ENCODE measurements at regions not wholly inside any gene's neighbourhood (a gene's known extent, or its start where the extent isn't known, plus 50 kb on each side); places are given as distances from the start of the nearest gene placed in this dataset.

DNA sequence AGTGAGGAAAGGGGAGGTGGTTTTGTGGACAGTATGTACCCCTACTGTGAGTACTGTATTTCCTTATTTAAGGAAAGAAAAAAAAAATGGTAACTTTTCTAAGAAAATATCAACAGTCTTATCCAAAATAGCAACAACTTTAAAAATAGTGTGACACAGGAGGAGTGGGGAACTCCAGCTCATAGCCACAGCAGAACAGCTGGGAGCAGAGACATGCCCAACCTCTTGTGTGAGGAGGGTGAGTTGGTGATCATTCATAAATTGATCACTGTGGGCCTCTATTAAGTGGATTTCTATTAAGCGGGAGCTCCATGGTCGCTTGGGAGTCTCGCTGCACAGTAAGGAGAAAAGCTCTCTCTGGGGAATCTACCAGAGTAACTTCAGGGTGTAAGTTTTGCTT is 158.8 kb upstream of the DUSP10 start:
- DNase-seq: no peak

DNA sequence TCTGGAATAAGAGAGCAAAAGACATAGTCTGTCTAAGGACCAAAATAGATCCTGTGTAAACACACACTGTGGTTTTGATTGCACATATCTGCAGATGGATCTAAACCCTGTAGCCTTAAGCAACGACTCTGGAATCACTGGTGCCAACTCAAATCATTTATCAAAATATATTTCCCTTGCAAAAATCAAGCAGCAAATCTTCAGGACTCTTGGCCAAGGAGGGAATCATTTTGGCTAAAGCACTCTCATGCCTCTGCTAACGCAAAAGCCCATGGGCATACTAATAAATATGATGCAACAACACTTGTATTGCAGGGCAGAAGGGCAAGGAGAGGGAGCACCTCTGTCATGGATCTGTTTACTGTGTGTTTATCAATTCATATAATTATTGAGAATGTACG is 155.4 kb upstream of the DUSP10 start:
- DNase-seq: no peak

DNA sequence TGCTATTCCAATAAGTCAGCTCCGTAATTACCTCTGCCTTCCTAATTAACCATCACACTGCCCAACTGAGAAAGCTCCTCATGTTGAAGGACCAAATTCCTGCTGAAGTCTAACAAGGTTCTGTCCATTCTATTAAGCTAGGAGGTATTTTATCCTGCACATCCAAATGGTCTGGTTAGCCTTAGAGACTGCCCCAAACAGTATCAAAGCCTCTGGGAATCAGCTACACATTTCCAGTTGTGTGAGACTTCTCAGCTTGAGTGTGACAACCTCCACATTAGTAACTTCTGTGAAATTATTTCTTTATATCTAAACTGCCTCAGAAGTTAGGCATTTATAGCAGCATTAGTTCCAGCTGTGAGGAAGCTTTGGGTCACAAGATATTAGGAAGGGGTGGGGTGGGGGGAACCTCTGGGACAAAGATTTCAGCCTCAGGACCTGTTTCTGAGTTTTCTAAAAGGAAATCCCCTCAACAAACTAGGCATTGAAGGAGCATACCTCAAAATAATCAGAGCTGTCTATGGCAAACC is 150.5 kb upstream of the DUSP10 start:
- no peak for DNase-seq

DNA sequence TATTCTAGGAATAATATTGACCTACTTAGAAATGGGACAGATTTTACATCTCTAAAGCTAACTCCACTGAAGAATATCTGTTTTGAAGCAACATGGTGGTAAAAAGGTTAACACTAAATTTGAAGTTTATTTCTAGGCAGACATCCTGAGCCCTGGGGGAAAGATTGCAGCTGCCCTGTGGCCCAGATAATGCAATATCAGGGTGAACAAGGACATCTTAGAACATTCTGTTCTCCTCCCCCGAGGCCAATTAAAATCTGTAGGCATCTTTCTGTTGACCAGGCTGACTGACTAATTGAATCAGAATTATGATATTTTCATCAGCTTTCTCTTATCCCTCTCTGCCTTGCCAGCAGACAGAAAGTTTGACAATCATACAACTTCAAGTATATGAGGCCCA is 149.8 kb upstream of the DUSP10 start:
- no peak for DNase-seq

DNA sequence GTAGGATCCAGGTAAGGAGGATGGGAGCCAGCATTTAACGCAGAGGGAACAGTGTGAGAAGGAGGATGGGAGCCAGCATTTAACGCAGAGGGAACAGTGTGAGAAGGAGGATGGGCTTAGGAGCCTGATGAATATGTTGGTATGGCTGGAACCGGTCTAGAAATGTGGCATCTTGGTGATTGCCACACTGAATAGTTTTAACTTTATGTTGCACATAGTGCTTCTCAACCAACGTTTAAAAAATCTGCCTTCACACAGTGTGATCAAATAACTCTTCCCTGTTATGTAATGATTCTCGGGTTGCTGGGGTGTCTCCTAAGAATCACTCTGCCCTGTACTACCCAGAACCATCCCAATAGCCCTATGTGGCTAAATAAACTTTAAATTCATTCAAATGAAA is 146.9 kb upstream of the DUSP10 start:
- no peak for DNase-seq

DNA sequence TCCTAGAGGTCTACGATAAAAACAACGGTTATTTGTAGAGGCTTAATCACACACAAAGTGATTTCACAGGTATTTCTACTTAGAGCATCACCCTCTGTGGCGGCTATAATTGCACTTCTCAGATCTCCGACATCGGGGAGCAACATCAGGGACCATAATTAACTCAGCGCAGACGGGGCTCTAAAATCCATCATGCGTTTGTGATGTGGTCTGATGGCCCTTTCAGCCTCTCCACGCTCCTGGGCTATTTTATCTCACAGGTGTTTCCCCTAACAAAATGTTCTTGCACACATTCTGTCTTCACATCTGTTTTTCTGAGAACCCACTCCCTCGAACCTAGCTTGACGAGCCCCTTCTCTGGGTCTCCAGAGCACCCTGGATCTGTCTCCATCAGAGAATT is 146.3 kb upstream of the DUSP10 start:
- DNase-seq: no peak

DNA sequence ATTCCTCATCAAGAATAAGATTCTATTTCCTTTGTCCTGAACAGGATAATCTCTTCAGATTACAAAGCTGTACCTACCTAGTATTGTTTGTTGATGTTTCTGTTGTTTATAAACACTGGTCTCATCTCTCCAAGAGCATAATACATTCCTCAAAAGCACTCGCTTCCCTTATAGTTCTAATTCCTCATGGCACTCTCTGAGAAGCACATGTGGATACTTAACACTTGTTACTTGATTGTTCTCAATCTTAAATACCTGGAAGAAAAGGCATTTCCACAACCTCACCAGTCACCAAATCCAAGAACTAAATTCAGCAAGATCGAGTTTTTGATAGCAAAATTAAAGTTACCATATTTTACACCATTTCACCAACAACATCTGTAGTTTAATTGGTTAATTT is 145.9 kb upstream of the DUSP10 start:
- no peak for DNase-seq

DNA sequence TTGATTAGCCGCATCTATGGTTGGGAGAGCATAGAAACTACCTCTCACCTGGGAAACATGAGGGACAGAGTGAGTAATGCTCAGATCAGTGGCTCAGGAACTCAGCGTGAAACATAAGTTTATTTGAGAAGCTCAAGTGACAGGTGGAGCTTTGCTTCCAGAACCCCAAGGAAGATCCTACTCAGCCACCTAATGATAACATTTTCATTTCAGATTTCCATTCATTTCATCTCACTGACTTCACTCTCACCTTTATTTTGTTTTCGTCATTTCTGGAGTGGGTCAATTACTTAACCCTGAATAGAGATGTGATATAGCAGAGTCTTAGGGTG is 145.5 kb upstream of the DUSP10 start:
- DNase-seq: no peak

DNA sequence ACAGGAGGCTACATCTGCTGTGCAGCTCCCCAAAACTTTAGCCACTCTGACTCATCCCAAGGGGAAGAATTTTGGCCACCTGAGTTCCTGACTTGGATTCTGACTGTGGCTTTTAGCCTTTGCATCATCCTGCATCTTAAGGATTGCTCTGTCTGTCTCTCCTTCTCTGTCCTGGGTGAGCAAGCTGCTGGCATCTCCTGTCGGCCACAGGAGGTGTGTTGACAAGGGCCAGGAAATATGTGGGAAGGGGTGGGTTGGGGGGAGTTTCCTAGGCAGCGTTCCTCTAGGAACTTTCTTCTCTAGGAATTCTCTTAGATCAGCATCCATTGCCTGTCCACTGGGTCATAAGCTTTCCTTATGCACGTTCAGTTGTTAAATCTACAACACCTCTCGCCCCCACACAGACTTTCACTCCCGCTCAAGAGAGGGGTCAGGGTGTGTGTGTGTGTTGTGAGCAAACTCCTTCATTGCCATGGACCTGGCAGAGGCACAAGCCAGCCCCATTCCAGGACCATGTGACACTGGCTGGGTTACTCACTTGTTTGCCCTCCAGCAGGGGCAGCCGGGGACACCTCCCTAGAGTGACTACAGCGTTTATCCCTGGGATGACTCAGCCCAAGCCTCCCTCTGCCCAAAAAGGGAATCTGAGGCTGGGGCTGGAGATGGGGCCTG is 145.0 kb upstream of the DUSP10 start:
- DNase-seq: no peak

DNA sequence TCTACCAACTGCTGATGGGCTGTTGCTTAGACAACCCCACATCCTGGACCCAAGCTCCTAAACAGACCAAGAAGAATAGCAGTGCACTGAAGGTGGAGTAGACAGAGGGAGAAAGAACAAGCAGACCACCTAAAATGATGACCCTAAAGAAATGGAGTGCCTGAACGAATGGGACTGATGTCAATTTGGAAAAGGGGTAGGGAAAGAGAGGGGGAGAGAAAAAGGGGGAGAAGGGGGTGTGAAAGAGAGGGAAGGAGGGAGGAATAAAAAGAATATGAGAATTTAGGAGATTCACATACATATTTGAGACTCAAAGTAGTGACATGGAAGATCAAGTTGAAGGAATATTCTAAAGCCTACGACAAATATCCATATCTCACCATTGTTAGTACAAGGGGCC is 144.4 kb upstream of the DUSP10 start:
- no peak for DNase-seq

DNA sequence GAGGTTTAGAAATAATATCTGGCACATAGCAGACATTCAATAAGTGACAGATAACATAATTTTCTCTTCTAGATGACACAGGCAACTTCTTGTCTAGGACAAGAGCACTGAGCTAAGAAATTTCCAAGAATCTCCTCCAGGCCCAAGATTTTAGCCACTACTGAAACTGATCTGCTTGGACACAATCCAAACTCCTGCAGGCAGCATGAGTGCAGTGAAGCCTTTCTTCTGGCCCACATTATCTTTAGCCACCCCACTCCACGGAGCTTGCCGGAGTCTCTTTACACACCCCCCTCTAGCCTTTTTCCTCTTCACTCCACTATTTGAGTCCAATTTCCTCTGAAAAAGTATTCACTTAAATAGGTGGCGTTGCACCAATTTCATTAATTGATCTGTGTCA is 142.9 kb upstream of the DUSP10 start:
- no peak for DNase-seq

DNA sequence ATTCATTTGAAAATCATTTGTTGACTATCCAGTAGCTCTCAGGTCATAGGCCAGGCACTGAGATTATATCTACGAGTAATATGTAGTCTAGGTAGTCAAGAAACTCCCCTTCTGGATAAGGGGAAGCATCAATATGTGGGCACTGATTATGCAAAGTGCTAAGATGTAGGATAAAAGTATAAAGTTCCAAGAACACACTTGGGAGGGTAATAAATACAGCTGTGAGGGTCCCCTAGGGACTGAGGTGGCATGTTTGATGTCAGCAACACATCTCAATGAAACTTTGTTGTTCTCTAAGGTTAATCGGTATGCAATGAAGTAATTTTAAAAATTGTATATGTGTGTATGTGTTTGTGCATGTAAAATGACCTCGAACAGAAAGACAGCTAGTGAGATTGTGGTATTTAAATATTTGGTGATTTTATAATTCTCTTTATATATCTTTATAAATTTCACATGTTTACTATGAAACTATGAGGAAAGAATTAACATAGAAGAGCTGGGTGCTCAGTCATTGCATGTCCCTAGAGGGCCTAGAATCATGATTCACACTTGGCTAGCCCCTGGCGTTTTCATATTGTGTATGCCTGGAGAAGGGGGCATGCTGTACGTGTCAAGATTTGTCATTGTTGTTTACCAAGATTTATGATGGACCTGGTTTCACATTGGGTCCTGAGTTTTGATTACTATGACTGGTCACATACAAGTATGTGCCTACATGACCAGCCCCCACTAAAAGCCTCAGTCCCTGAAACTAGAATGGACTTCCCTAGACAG is 140.1 kb upstream of the DUSP10 start:
- DNase-seq: no peak

DNA sequence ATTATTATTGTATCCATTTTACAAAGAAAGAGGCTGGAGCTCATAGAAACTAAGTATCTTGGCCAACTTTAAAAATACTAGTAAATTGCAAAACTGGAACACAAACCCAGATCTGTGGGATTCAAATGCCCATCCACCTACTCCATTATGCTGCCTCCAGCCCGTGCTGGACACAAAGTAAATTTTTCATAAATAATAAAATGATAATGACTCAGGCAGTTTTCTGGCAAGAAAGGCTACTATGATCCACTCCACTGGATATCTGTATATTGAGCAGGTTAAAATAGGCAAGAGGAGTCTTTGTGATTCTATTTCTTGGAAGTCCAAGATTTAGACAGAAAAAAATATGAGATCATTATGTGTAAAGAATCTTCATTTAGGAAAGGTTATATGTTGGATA is 138.3 kb upstream of the DUSP10 start:
- DNase-seq: no peak

DNA sequence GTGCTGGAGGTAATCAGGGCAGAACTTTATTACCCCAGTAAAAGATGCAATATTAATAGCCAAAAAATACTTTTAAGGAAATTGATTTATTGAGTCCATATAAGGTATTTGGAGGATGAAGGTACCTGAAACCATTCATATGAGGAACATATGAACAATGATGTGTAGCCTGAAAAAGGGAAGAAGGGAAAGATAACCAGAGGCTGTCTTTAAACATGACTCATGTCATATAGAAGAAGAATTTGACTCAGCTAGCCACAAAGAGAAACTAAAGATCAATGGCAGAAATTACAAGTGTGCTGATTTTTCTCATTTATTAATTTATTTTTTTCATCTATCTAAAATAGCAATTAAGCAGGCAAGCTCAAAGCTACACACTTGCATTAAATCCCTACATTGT is 136.2 kb upstream of the DUSP10 start:
- peak; percentile 54 for DNase-seq

DNA sequence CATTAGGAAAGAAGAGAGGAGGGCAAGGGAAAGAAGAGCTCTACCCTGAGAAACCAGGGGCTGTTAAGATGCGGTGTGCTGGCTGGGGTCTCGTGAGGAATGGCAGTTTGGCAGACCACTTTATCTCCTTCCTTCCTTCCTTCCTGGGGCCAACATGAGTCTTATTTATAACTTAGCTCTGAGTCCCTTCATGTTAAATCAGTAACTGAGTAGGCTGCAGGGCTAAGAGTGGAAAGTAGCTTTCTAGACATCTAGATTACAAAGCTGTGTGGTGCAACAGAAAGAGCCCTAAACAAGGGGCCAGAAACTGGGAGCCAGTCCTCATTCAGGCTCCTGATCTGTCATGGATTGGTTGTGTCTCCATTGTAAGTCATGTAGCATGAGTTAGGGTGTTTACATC is 135.4 kb upstream of the DUSP10 start:
- no peak for DNase-seq

DNA sequence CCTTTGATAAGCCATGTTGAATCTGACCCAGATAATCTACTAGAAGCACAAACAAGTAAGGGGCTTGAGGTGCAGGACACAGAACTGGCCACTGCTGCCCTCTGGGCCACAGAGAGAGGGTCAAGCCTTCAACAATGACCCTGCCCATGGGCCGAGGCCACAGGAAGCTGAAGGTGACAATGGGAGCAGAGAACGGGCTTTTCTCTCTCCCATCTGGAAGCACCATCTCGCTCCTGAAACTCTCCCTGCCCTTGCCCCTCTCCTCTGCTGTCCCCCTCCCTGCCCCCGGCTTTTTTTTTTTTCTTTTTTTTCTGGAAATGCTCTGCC is 133.1 kb upstream of the DUSP10 start:
- no peak for DNase-seq

DNA sequence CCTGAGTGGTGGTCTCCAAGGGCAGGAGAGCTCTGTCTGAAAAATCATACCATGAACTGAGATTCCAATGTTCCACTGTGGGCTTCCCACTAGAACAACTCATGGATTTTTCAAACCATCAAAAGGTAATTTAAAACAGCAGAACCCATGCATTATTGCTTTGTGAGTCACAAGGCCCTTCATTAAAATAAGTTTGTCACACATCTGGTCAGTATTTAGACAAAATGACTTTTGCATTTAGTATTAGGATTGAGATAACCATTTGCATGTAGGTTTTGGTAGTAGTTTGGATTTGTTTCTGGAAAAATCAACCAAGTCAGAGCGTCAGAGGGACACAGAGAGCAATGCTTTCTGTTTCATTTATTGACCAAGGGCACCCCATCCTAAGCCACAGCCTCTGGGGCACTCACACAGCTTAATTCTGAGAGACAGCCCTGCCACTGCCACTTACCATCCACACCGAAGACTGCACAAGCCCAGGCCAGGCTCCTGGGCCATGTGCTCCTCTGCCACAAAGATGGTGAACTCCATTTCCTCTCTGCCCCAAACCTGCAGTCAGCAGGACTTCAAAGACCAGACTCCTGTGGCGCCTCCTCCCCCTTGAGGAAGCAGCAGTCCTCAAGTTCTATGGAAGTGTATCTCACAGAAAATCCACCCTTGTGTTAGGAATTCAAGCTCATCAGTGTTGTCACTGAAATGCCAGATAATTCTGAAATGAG is 132.6 kb upstream of the DUSP10 start:
- no peak for DNase-seq

DNA sequence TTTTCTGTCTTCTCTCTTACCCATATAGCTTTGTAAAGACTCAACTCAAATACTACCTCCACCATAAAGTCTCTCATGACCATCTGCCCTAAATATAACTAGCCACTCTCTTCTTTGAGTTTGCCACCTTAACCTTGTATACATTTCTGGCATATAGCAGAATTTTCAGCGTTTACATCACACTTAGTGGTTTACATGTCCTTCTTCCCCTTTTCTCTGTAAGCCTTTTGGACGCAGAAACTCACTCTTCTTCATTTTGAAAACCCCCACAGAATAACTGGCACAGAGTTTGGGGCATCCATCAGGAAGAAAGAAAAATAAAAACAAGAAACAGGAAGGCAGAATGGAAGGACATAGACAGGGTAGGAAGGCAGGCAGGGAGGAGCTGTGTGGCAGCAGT is 131.8 kb upstream of the DUSP10 start:
- DNase-seq: no peak

DNA sequence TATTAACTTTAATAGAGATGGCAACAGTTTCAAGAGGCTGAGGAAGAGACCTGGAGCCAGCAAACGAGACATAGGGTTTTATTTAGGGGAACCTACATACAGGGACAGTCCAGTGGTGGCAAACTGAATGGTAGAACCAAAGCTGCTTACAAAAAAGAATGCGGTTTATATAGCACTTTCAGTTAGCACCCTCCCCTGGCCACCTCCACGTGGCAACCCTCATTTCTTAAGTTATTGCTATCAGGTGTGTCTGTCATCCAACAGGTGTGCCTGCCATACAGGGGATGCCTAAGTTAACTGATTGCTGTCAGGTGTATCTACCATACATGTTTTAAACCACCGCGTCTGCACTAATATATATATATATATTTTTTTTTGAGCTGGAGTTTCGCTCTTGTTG is 129.2 kb upstream of the DUSP10 start:
- no peak for DNase-seq

DNA sequence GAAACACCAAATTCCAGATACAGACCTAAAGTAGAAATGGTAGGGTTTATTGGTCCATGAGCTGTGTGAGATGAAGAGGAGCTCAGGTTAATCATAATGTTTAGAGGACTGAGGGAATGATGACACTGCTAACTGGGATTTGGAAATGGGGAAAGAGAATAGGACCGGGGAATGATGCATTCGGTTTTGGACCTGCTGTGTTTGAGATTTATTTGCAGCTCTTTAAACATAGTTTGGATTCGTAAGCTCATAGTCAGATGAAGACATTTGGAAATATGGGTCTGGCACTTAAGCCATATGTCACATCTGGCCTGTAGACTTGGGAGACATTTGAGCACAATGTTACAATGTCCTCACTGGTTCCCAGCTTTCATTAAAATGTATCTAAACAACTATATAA is 127.9 kb upstream of the DUSP10 start:
- DNase-seq: no peak

DNA sequence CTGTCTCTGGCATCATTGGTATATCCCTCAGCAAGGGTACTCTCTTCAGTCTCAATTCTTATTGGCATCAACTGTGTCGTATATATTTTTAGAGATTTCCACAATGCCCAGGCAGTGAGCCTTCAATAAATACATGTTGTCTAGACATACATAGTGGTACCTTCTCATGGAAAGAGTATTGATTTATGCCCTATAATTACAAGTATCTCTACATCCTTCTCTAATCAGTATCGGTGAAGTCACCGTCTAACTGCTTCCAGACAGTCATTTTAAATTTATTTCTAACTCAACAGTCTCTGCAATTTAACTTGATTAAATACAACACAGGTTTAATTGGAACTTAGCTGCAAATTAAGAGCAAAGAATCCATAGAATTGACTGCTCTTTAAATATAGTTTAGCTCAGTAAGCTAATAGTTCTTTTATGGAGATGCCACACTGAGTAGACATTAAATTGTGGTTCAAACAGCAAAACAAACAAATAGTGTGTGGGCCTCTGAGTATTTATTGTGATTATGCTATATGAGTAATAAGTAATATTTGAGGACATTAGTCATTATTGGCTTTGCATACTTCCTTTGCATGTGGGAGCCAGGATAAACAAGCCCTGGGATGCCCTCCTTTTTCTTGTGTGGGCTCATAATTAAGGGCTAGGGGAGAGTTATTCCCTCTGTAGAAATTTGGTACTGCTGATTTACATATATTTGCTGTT is 126.9 kb upstream of the DUSP10 start:
- DNase-seq: no peak

DNA sequence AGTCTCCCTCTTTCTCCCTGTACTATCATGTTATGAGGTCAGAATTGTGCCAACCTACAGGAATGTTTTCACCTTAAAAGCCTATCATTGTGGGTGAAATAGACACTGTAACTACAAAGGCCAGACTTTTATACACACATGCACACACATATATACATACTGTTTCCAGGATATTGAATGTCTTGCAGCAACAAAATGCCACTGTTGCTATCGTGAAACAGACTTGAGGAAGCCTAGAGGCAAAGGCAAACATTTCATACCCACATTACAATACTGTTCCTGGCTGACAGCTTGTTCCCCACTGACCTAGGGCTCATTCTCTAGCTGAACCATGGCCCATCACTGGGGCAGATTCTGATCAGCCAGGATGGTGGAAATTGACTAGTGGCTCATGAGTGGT is 125.1 kb upstream of the DUSP10 start:
- no peak for DNase-seq

DNA sequence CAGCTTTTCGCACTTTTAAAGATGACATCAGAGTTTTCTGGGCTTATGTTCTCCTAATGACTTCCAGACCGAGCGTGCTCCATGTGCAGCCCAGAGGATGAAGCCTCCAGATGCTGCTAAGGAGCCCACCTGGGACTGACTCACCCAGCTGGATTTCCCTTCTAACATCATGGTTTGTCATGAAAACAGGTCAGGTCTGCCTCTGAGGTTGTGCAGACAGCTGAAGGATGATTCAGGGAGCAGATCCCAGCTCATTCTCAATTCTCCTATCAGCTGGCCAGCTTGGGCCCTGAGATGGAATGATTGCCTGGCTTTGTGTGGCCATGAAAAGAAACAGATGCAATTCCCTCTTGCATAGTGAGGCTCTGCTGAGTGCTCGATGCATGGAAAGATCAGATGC is 123.9 kb upstream of the DUSP10 start:
- DNase-seq: no peak

DNA sequence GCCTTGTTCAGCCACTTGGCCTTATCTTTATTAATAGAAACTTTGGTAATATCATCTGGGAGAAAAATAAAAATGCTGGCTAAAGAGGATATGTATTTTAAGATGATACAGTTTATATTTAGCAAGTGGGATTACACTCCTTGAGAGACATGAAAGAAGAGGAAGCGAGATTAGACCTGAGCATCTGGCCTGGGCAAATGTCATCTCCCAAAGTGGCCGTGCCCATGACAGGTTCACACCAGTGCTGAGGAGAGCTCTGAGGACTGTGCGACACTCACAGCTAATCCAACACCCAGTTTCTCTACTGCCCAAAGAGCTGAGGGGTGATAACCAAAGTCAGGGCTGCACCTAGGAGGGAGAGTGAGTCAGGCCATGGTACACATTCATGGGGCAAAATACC is 121.7 kb upstream of the DUSP10 start:
- DNase-seq: no peak
